ENCODE measurements at regions not wholly inside any gene's neighbourhood (a gene's known extent, or its start where the extent isn't known, plus 50 kb on each side); places are given as distances from the start of the nearest gene placed in this dataset.

DNA sequence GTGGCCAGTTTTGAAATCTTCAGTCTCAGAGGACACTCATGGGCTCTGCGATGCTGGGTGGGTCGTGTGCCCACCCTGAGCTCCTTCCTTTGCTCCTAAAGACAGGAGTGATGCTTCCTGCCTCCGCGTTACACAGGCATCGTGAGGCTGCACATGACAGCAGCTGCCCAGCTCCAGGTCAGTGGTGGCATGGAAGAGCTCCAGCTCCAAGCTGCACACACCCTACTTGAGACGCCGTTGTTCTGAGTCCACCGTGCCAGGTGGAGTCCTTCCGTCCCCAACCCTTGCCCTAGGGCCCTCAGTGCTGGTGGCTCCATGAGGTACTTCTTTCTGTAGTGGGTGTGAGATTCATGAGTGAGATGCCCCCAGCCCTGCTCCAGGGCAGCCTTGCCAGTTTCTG is 794.1 kb downstream of the BRD1 start:
- Mint-ChIP-seq H3K27ac (no peak overlapping the region), H3K36me3 (ENCODE audit: low read depth) (no peaks in the 10 kb centered on the region; the same call in 2 of the 3 replicates)

More for the DNA sequence above, 794.1 kb downstream of the BRD1 start:
- Histone ChIP-seq H3K4me2 (no peak overlapping the region), H4K20me1 (replicated peaks; ENCODE audit: insufficient read depth) (no peaks in the 10 kb centered on the region), H3F3A (replicated peaks; ENCODE audit: low read depth) (no peaks in the 10 kb centered on the region), H3K79me2 (replicated peaks; ENCODE audit: insufficient read depth) (no peaks in the 10 kb centered on the region), H3K4me3 (no peak overlapping the region), H2AFZ (no peak overlapping the region), H3K9me2 (ENCODE audit: insufficient read depth) (no peaks in the 10 kb centered on the region), H3K36me3 (ENCODE audit: insufficient read depth) (peaks cover 6% of the 10 kb centered on the region), H3K27ac (ENCODE audit: low read depth) (no peak overlapping the region), H3K4me1 (ENCODE audit: insufficient read depth) (no peaks in the 10 kb centered on the region), H3K27me3 (ENCODE audit: insufficient read depth) (no peaks in the 10 kb centered on the region)
- Mint-ChIP-seq H3K4me1 (peaks cover 3% of the 10 kb centered on the region; the same call in 1 of the 3 replicates), H3K9me3 (peaks cover 12% of the 10 kb centered on the region), H3K4me3 (no peak overlapping the region), H3K27me3 (ENCODE audit: insufficient read depth, low read depth, poor library complexity) (peaks cover 11% of the 10 kb centered on the region)
- no peak for DNase-seq (ENCODE audit: low spot score)
- TF ChIP-seq, protein P1, sequence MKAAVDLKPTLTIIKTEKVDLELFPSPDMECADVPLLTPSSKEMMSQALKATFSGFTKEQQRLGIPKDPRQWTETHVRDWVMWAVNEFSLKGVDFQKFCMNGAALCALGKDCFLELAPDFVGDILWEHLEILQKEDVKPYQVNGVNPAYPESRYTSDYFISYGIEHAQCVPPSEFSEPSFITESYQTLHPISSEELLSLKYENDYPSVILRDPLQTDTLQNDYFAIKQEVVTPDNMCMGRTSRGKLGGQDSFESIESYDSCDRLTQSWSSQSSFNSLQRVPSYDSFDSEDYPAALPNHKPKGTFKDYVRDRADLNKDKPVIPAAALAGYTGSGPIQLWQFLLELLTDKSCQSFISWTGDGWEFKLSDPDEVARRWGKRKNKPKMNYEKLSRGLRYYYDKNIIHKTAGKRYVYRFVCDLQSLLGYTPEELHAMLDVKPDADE (IDR thresholded peaks at IDR 0.05) = no peak
- TF ChIP-seq, protein P2, sequence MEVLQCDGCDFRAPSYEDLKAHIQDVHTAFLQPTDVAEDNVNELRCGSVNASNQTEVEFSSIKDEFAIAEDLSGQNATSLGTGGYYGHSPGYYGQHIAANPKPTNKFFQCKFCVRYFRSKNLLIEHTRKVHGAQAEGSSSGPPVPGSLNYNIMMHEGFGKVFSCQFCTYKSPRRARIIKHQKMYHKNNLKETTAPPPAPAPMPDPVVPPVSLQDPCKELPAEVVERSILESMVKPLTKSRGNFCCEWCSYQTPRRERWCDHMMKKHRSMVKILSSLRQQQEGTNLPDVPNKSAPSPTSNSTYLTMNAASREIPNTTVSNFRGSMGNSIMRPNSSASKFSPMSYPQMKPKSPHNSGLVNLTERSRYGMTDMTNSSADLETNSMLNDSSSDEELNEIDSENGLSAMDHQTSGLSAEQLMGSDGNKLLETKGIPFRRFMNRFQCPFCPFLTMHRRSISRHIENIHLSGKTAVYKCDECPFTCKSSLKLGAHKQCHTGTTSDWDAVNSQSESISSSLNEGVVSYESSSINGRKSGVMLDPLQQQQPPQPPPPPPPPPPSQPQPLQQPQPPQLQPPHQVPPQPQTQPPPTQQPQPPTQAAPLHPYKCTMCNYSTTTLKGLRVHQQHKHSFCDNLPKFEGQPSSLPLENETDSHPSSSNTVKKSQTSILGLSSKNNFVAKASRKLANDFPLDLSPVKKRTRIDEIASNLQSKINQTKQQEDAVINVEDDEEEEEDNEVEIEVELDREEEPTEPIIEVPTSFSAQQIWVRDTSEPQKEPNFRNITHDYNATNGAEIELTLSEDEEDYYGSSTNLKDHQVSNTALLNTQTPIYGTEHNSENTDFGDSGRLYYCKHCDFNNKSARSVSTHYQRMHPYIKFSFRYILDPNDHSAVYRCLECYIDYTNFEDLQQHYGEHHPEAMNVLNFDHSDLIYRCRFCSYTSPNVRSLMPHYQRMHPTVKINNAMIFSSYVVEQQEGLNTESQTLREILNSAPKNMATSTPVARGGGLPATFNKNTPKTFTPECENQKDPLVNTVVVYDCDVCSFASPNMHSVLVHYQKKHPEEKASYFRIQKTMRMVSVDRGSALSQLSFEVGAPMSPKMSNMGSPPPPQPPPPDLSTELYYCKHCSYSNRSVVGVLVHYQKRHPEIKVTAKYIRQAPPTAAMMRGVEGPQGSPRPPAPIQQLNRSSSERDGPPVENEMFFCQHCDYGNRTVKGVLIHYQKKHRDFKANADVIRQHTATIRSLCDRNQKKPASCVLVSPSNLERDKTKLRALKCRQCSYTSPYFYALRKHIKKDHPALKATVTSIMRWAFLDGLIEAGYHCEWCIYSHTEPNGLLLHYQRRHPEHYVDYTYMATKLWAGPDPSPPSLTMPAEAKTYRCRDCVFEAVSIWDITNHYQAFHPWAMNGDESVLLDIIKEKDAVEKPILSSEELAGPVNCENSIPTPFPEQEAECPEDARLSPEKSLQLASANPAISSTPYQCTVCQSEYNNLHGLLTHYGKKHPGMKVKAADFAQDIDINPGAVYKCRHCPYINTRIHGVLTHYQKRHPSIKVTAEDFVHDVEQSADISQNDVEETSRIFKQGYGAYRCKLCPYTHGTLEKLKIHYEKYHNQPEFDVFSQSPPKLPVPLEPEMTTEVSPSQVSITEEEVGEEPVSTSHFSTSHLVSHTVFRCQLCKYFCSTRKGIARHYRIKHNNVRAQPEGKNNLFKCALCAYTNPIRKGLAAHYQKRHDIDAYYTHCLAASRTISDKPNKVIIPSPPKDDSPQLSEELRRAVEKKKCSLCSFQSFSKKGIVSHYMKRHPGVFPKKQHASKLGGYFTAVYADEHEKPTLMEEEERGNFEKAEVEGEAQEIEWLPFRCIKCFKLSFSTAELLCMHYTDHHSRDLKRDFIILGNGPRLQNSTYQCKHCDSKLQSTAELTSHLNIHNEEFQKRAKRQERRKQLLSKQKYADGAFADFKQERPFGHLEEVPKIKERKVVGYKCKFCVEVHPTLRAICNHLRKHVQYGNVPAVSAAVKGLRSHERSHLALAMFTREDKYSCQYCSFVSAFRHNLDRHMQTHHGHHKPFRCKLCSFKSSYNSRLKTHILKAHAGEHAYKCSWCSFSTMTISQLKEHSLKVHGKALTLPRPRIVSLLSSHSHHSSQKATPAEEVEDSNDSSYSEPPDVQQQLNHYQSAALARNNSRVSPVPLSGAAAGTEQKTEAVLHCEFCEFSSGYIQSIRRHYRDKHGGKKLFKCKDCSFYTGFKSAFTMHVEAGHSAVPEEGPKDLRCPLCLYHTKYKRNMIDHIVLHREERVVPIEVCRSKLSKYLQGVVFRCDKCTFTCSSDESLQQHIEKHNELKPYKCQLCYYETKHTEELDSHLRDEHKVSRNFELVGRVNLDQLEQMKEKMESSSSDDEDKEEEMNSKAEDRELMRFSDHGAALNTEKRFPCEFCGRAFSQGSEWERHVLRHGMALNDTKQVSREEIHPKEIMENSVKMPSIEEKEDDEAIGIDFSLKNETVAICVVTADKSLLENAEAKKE (CRISPR knock-in tag; IDR thresholded peaks at IDR 0.05) = no peak
- no peak for TF ChIP-seq EZH2 (IDR thresholded peaks at IDR 0.05; ENCODE audit: low read depth, unreplicated experiment)
- TF ChIP-seq POLR2AphosphoS5 (IDR thresholded peaks at IDR 0.05; ENCODE audit: low read depth) = no peak
- TF ChIP-seq STAT1 (IDR thresholded peaks at IDR 0.05; ENCODE audit: unreplicated experiment) = no peak
- ATAC-seq = no peak

All from GM23338 (cell line).